AG04449 (cell line): ENCODE measurements at regions not wholly inside any gene's neighbourhood (a gene's known extent, or its start where the extent isn't known, plus 50 kb on each side); places are given as distances from the start of the nearest gene placed in this dataset.

Source experiments
- CTCF ChIA-PET: fragments of 350-600 bp; formaldehyde crosslinking; extraction: SDS; loops from one replicate; lab custom pipeline; 2021; ENCODE audit warnings: antibody characterized with exemption; lab: Yijun Ruan, JAX
- POLR2A ChIA-PET: fragments of 400-600, 350-600 bp; formaldehyde crosslinking; extraction: SDS; loops from one replicate; lab custom pipeline; 2020; ENCODE audit warnings: antibody characterized with exemption, inconsistent platforms; lab: Yijun Ruan, JAX
- DNase-seq: peaks from one replicate; pipeline ENCODE4 v3.0.0-alpha.2; 2010; ENCODE audit warnings: low read depth, low spot score
- H3K4me3 ChIP-seq: 2 replicates; pipeline ENCODE4 v1.5.1; 2011; ENCODE audit warnings: low read depth, mild to moderate bottlenecking, control low read depth, low read length
- TF ChIP-seq, protein P1 (sequence below): IDR thresholded peaks from one replicate; pipeline ENCODE4 v1.5.1; 2011; ENCODE audit warnings: mild to moderate bottlenecking, moderate library complexity, low read length, control low read depth, inconsistent platforms; ENCODE audit not compliant: insufficient read depth; ENCODE audit errors: missing control alignments

DNA sequence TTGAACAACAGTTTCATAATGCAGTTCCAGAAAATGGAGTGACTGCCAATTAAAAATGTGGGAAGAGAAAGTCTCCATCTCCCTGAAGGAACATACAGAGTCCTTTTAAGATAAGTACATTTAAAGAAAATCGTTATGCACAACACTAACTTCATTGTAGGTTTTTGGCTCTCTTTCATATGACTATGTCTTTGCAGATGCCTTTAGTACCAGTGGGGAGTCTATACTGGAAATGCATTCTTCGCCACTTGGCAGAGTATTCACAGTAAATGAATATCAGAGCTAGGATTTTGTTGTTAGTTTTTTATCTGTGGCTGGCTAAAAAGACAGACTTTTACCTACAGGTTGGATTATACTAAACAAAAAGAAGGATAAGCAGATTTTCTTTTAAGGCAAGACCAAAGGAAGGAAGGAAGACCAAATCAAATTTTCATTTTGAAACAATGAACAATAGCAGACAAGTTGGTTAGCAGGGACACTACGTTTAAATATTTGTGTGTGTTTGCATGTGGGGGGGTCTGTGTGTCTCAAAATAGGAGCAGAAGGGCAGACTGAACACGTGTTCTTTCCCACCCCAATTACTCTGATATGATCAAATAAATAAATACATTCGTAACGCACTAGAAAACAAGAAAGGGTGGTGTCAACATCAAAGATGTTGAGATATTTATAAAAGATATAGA lies 124.5 kb downstream of the BTG1 start:
- no peak overlapping the region for H3K4me3 ChIP-seq
- TF ChIP-seq, protein P1, sequence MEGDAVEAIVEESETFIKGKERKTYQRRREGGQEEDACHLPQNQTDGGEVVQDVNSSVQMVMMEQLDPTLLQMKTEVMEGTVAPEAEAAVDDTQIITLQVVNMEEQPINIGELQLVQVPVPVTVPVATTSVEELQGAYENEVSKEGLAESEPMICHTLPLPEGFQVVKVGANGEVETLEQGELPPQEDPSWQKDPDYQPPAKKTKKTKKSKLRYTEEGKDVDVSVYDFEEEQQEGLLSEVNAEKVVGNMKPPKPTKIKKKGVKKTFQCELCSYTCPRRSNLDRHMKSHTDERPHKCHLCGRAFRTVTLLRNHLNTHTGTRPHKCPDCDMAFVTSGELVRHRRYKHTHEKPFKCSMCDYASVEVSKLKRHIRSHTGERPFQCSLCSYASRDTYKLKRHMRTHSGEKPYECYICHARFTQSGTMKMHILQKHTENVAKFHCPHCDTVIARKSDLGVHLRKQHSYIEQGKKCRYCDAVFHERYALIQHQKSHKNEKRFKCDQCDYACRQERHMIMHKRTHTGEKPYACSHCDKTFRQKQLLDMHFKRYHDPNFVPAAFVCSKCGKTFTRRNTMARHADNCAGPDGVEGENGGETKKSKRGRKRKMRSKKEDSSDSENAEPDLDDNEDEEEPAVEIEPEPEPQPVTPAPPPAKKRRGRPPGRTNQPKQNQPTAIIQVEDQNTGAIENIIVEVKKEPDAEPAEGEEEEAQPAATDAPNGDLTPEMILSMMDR = no peak
- POLR2A ChIA-PET = no interaction called here
- CTCF ChIA-PET = no interaction called here
- DNase-seq = no peak

DNA sequence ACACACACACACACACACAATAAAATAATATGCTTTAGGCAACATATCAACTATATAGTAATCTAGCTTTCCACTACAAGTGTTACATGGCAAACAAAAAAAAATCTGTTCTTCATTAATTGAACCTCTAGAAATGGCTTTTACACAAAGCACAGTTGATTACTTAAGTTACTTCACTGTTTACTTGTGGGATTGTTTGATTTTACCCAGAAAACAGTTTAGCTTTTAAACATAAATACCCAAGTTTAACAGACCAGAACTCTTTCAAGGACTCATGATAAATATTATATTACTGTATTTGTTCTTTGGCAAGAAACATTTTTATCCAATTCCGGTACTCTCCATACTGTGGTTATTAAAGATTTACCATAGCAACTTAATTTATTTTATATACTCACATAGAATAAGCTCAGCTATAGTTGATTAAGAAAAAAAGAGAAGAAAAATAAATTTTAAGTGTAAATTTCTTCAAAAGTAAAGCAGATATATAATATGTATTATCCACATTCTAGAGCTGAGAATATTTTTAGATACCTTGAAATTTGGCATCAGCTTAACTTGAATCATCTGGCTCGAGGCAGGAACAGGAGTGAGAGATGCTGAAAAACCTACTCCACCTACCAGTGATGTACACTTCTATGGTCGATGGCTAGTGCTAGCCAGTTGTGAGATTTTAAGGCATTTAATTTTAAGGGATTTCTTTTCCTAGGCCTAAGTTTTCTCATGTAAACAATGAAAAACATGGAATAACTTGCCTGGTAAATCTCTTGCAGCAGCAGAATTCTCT lies 126.0 kb downstream of the BTG1 start:
- TF ChIP-seq, protein P1 = no peak
- ChIA-PET CTCF (interaction anchor here (0.6 kb wide), 1 partner anchor 548 kb away, joined by 3 read pairs; no protein-coding TSS in a partner anchor), POLR2A (no interaction called here)
- no peak overlapping the region for H3K4me3 ChIP-seq
- no peak for DNase-seq

DNA sequence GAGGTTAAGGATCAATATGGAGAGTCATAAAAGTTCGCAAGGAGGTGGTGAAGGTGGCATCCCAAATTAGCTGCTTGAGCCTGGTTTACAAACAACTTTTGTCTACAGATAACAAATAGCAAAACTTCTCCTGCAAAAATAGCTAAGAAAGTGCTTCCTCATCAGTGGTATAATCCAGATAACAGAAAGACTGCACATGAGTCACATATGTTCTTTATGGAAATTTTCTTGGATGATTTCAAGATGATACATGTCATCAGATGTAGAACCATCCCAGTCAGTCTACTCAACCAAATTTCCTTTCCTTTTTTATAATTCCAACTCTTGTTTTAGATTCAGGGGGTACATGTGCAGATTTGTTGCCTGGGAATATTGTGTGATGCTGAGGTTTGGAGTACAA lies 133.0 kb downstream of the BTG1 start:
- ChIA-PET POLR2A (interaction anchor here (1.0 kb wide), 1 partner anchor 134 kb away, joined by 3 read pairs; no protein-coding TSS in a partner anchor), CTCF (no interaction called here)
- H3K4me3 ChIP-seq = no peak overlapping the region
- DNase-seq = no peak
- TF ChIP-seq, protein P1 = no peak

DNA sequence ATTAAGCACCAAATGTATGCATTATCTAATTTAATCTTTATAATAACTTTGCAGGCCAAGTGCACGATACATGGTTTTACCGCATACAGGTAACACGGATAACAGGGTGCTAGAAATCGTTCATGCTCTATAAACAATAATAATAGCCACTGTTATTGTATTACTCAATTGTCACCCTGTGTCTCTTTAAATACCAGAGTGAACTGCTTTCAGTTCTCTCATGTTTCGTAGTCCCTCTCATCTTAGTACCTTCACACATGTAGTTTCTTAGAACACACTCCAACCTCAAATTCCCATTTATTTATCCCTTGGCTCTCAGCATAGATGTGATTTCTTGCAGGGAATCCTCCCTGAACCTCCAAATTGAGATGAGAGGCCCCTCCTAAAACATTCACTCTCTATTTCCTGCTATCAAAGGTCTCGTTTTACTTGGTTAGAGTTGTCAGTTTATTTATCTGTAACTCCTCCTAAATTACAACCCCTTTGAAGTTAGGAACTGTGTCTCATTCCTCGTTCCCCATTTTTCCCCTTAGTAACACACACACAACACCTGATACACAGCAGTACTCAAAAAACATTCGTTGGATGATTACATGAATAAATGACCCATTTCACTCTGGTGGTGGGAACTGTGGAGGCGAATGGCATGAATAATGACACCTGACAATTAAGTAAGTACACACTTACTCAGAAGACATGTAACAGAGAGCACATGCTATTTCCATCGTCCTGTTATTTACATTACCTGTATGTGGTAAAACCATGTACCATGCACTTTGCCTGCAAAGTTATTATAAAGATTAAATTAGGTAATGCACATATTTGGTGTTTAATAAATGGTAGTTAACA lies 134.6 kb downstream of the BTG1 start:
- H3K4me3 ChIP-seq = no peak overlapping the region
- no peak for DNase-seq
- POLR2A ChIA-PET = no interaction called here
- CTCF ChIA-PET = no interaction called here
- TF ChIP-seq, protein P1 = no peak

DNA sequence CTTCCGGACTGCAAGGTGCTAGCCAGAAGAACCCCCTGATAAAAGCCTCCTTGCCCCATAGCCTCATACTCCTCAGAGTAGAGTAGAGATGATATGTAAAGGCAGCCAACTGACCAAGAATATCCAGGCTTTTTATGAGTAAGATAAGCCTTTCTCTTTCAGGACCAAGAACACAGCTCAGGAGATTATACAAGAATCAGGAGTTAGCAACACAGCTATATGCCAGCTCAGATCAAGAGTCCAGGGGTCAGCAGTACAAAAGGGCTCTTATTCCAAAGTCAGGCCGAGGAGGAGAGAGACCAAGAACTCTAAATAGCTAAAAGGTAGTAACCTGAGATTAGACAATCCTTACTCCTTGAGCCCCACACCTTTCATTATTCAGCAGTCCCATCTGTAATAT lies 135.3 kb downstream of the BTG1 start:
- TF ChIP-seq, protein P1 = no peak
- H3K4me3 ChIP-seq = no peak overlapping the region
- ChIA-PET CTCF (no interaction called here), POLR2A (no interaction called here)
- no peak for DNase-seq

DNA sequence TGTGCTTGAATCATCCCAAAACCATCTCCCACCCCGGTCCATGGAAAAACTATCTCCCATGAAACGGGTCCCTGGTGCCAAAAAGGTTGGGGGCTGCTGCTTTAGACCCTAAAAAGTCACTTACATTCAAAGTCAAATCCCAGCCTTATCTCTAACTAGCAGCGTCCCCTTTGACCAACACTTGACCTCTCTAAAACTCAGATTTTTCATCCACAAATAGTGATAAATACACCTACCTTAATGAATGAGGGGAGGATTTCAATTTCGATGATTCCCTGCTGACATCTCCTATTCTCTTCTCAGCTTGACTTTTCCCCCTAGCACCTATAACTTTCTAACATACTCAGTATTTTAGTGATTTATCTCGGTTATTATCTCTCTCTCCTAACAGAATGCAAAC lies 137.3 kb downstream of the BTG1 start:
- no peak overlapping the region for H3K4me3 ChIP-seq
- ChIA-PET POLR2A (no interaction called here), CTCF (no interaction called here)
- TF ChIP-seq, protein P1 = no peak
- DNase-seq = no peak
